Endothelial cell of umbilical vein (primary cell): ENCODE measurements at regions not wholly inside any gene's neighbourhood (a gene's known extent, or its start where the extent isn't known, plus 50 kb on each side); places are given as distances from the start of the nearest gene placed in this dataset.

Source experiments
- BruUV-seq: library from RNA; stranded (reverse); fragments of 400-500 nt; replicated peaks from 2 replicates; lab custom pipeline; 2021; lab: Mats Ljungman, UMichigan
- CTCF ChIA-PET: fragments of 300-600, 350-600 bp; sonication (Branson Sonifier 250); formaldehyde crosslinking; loops from one replicate; lab custom pipeline; 2021; ENCODE audit warnings: antibody characterized with exemption, inconsistent platforms; lab: Charles Lee
- POLR2A ChIA-PET: fragments of 300-600, 350-600 bp; sonication (Branson Sonifier 250); formaldehyde crosslinking; loops from one replicate; lab custom pipeline; 2021; ENCODE audit warnings: antibody characterized with exemption, inconsistent platforms; lab: Charles Lee
- DNase-seq: peaks from one replicate; pipeline ENCODE4 v3.0.0-alpha.2; 2011; ENCODE audit warnings: low read depth, low spot score
- FAIRE-seq: peaks from 2 replicates; lab custom pipeline; 2011; peaks lifted over from hg19 to GRCh38; lab: Jason Lieb, UNC
- H2AFZ ChIP-seq: 2 replicates; pipeline ENCODE4 v1.6.0; 2012; ENCODE audit warnings: low read depth, low read length, control low read depth, inconsistent platforms
- H3K27ac ChIP-seq: 2 replicates; pipeline ENCODE4 v1.5.1; 2011; ENCODE audit warnings: low read depth, mild to moderate bottlenecking, control low read depth, low read length, moderate library complexity; ENCODE audit not compliant: insufficient read depth
- H3K27me3 ChIP-seq, 2 experiments: 2 replicates each; pipeline versions ENCODE4 v1.6.0 to v1.6.1; 2011; ENCODE audit warnings: low read length in 2 of 2, mixed read lengths in 1 of 2; ENCODE audit not compliant: control insufficient read depth in 2 of 2, insufficient read depth in 2 of 2
- H3K36me3 ChIP-seq, 2 experiments: 2 replicates in 1 of 2; 3 replicates in 1 of 2; pipeline ENCODE4 v1.5.1; 2011; ENCODE audit warnings: low read length in 2 of 2, mild to moderate bottlenecking in 1 of 2, moderate library complexity in 1 of 2; ENCODE audit not compliant: control insufficient read depth in 2 of 2, insufficient read depth in 2 of 2; ENCODE audit errors: extremely low read depth in 1 of 2
- H3K4me1 ChIP-seq: 3 replicates; pipeline ENCODE4 v1.5.1; 2011; ENCODE audit warnings: mild to moderate bottlenecking, low read length; ENCODE audit not compliant: control insufficient read depth, insufficient read depth; ENCODE audit errors: extremely low read depth
- H3K4me2 ChIP-seq: 2 replicates; pipeline ENCODE4 v1.6.1; 2011; ENCODE audit warnings: low read length, control low read depth, mixed read lengths; ENCODE audit not compliant: insufficient read depth
- H3K4me3 ChIP-seq, 3 experiments: fragments of 200-600 bp in 1 of 3; sonication (generic), shearing (Covaris generic) in 1 of 3; replicated peaks in 1 of 3; 2 replicates each; pipeline ENCODE4 v1.5.1; 2011 to 2016; ENCODE audit warnings: control low read depth in 3 of 3, low read length in 3 of 3, mild to moderate bottlenecking in 2 of 3, inconsistent platforms in 1 of 3, low read depth in 1 of 3, moderate library complexity in 1 of 3; ENCODE audit not compliant: insufficient read depth in 1 of 3
- H3K79me2 ChIP-seq: 2 replicates; pipeline ENCODE4 v1.6.0; 2012; ENCODE audit warnings: low read length, inconsistent platforms; ENCODE audit not compliant: control insufficient read depth, insufficient read depth
- H3K9ac ChIP-seq: replicated peaks from 2 replicates; pipeline ENCODE3; 2011; ENCODE audit warnings: low read length, control low read depth; ENCODE audit not compliant: insufficient read depth; ENCODE audit errors: extremely low read depth
- H3K9me1 ChIP-seq: replicated peaks from 3 replicates; pipeline ENCODE4 v1.6.0; 2011; ENCODE audit warnings: mild to moderate bottlenecking, low read length; ENCODE audit not compliant: control insufficient read depth, insufficient read depth; ENCODE audit errors: extremely low read depth
- H3K9me3 ChIP-seq: replicated peaks from 2 replicates; pipeline ENCODE4 v1.5.1; 2012; ENCODE audit warnings: low read length, inconsistent platforms; ENCODE audit not compliant: control insufficient read depth, insufficient read depth
- H4K20me1 ChIP-seq: replicated peaks from 2 replicates; pipeline ENCODE3; 2011; ENCODE audit warnings: mild to moderate bottlenecking, low read length; ENCODE audit not compliant: control insufficient read depth, insufficient read depth; ENCODE audit errors: extremely low read depth
- GATA2 ChIP-seq: IDR thresholded peaks from 2 replicates; pipeline ENCODE4 v1.7.0; 2011; ENCODE audit warnings: low read depth, mild to moderate bottlenecking, moderate library complexity, mixed read lengths, low read length; ENCODE audit not compliant: insufficient read length, insufficient read depth
- POLR2AphosphoS5 ChIP-seq: IDR thresholded peaks from 2 replicates; pipeline ENCODE4 v1.6.1; 2012; ENCODE audit warnings: low read depth, mild to moderate bottlenecking, control low read depth, low read length, moderate library complexity; ENCODE audit not compliant: insufficient read depth
- dilution Hi-C: fragments of 300-500 bp; cut with MboI; formaldehyde crosslinking; loops from one replicate; pipeline ENCODE4 v1.15.0; 2019; ENCODE audit warnings: low sequenced_read_pairs; ENCODE audit not compliant: extremely low pct_ligation_motif_present
- intact Hi-C: fragments of 100-400 bp; cut with micrococcal nuclease; formaldehyde crosslinking; loops from one replicate; pipeline ENCODE4 v1.10.0; 2022
- TF ChIP-seq, protein P1 (sequence below): IDR thresholded peaks from 2 replicates; pipeline ENCODE4 v1.6.1; 2011; ENCODE audit not compliant: insufficient read depth, insufficient read length
- TF ChIP-seq, protein P2 (sequence below), 2 donors: IDR thresholded peaks; 1 replicate in 1 of 2; 2 replicates in 1 of 2; pipeline ENCODE4 v1.5.1; 2011; ENCODE audit warnings: low read length in 2 of 2, mild to moderate bottlenecking in 2 of 2, moderate library complexity in 2 of 2, control low read depth in 1 of 2, inconsistent platforms in 1 of 2, low read depth in 1 of 2; ENCODE audit not compliant: insufficient read depth in 1 of 2; ENCODE audit errors: extremely low read depth in 1 of 2

DNA sequence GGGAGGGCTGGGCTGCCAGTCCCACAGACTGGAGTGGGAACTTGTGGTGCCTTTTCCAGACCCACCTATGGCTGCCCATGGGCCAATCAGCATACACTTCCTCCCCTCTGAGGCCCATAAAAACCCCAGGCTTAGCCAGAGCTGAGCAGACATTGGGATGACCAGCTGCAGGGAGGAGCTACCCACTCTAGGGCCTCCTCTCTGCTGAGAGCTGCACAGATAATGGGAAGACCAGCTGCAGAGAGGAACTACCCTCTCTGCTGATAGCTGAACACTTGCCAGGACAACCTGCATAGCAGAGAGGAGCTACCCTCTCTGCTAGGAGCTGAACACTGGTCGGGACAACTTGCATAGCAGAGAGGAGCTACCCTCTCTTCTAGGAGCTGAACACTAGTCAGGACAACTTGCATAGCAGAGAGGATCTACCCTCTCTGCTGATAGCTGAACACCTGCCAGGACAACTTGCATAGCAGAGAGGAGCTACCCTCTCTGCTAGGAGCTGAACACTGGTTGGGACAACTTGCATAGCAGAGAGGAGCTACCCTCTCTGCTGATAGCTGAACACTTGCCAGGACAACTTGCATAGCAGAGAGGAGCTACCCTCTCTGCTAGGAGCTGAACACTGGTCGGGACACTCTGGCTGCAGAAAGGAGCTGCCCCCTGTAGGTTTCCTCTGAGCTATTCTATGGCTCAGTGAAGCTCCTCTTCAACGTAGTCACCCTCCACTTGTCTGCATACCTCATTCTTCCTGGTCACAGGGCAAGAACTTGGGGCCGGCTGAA, 88.3 kb upstream of the CACUL1 start:
- H2AFZ ChIP-seq: no peak overlapping the region
- DNase-seq (no peak), FAIRE-seq (no peak)
- no peaks in the 10 kb centered on the region for H3K27me3 ChIP-seq
- TF ChIP-seq, protein P1, sequence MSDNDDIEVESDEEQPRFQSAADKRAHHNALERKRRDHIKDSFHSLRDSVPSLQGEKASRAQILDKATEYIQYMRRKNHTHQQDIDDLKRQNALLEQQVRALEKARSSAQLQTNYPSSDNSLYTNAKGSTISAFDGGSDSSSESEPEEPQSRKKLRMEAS: no peak
- no peak overlapping the region for H3K4me3 ChIP-seq
- no peaks in the 10 kb centered on the region for H3K9me3 ChIP-seq
- CTCF ChIA-PET: interaction anchor here (0.9 to 1.1 kb wide), 3 partner anchors 13 to 284 kb away, joined by 3 to 4 read pairs (median 3); no protein-coding TSS in a partner anchor
- BruUV-seq: no TSS peak
- dilution Hi-C loops: no loop called here
- no peaks in the 10 kb centered on the region for H3K79me2 ChIP-seq
- no peaks in the 10 kb centered on the region for H3K4me1 ChIP-seq
- H3K36me3 ChIP-seq: no peaks in the 10 kb centered on the region
- no peaks in the 10 kb centered on the region for H3K9me1 ChIP-seq
- intact Hi-C loops: no loop called here
- POLR2A ChIA-PET: no interaction called here
- no peaks in the 10 kb centered on the region for H4K20me1 ChIP-seq
- no peak overlapping the region for H3K9ac ChIP-seq
- H3K4me2 ChIP-seq: no peak overlapping the region
- H3K27ac ChIP-seq: no peak overlapping the region

DNA sequence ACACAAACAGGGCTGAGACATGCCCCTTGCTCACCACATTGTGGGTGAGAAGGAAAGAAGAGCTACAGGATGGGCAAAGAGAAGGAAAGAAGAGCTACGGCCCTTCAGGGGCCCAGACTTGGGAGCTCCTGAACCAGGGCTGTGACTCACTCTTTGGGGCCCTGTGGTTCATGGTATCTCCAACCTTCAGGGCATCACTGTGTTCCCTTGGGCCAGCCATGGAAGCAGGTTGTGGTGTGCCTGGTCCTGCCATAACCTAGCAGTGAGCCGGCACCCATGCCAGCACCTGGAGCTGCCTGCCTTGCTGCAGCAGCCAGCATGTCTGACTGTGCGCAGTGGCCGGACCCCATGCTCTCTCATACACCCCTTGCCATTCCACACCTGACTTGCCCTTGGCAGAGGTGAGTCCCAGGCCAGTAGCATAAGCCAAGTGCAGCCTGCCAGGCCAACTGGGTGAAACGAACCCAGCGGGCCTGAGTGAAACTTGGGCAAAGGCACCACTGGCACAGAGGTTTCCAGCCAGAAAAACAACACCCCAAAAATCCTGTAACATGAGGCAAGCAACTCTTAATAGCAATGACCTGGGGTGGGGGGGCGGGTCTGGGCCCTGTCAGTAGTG, 89.0 kb upstream of the CACUL1 start:
- Histone ChIP-seq H3K4me2 (no peak overlapping the region), H3K4me3 (no peak overlapping the region), H3K79me2 (no peaks in the 10 kb centered on the region), H3K9ac (no peak overlapping the region), H3K4me1 (no peaks in the 10 kb centered on the region), H3K36me3 (no peaks in the 10 kb centered on the region), H3K27ac (no peak overlapping the region), H3K9me3 (no peaks in the 10 kb centered on the region), H4K20me1 (no peaks in the 10 kb centered on the region), H3K27me3 (no peaks in the 10 kb centered on the region), H3K9me1 (no peaks in the 10 kb centered on the region), H2AFZ (no peak overlapping the region)
- TF ChIP-seq, protein P1: no peak
- no peak for TF ChIP-seq GATA2
- TF ChIP-seq POLR2AphosphoS5: no peak
- TF ChIP-seq, protein P2, sequence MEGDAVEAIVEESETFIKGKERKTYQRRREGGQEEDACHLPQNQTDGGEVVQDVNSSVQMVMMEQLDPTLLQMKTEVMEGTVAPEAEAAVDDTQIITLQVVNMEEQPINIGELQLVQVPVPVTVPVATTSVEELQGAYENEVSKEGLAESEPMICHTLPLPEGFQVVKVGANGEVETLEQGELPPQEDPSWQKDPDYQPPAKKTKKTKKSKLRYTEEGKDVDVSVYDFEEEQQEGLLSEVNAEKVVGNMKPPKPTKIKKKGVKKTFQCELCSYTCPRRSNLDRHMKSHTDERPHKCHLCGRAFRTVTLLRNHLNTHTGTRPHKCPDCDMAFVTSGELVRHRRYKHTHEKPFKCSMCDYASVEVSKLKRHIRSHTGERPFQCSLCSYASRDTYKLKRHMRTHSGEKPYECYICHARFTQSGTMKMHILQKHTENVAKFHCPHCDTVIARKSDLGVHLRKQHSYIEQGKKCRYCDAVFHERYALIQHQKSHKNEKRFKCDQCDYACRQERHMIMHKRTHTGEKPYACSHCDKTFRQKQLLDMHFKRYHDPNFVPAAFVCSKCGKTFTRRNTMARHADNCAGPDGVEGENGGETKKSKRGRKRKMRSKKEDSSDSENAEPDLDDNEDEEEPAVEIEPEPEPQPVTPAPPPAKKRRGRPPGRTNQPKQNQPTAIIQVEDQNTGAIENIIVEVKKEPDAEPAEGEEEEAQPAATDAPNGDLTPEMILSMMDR (IDR thresholded peaks at IDR 0.05; ENCODE audit: extremely low read depth in 1 of 2, insufficient read depth in 1 of 2, low read depth in 1 of 2, low read length in 2 of 2): no peak
- DNase-seq (no peak), FAIRE-seq (no peak)
- no TSS peak for BruUV-seq
- intact Hi-C loops (no loop called here), dilution Hi-C loops (no loop called here)
- ChIA-PET POLR2A (no interaction called here), CTCF (interaction anchor here (0.9 to 1.1 kb wide), 4 partner anchors 14 to 285 kb away, joined by 3 to 4 read pairs (median 4); no protein-coding TSS in a partner anchor)
